MM.1S (cell line): ENCODE measurements at regions not wholly inside any gene's neighbourhood (a gene's known extent, or its start where the extent isn't known, plus 50 kb on each side); places are given as distances from the start of the nearest gene placed in this dataset.

Source experiments
- DNase-seq: peaks from one replicate; pipeline ENCODE4 v3.0.0-alpha.2; 2015
- H2AFZ ChIP-seq: fragments of 300-600 bp; sonication (generic); 2 replicates; pipeline ENCODE4 v1.6.0; 2016; ENCODE audit warnings: antibody characterized with exemption, low read length
- H3F3A ChIP-seq: fragments of 300-600 bp; sonication (generic); 2 replicates; pipeline ENCODE4 v1.6.1; 2016; ENCODE audit warnings: mild to moderate bottlenecking, antibody characterized with exemption, low read length, moderate library complexity, mixed read lengths; ENCODE audit not compliant: insufficient read depth
- H3K27ac ChIP-seq: fragments of 300-600 bp; sonication (generic); 2 replicates; pipeline ENCODE4 v1.5.1; 2016; ENCODE audit warnings: mild to moderate bottlenecking, low read length
- H3K27me3 ChIP-seq: fragments of 300-600 bp; sonication (generic); replicated peaks from 2 replicates; pipeline ENCODE4 v1.6.0; 2016; ENCODE audit warnings: low read length; ENCODE audit not compliant: insufficient read depth
- H3K36me3 ChIP-seq: fragments of 300-600 bp; sonication (generic); replicated peaks from 2 replicates; pipeline ENCODE4 v1.6.1; 2016; ENCODE audit warnings: mild to moderate bottlenecking, low read length, mixed read lengths; ENCODE audit not compliant: insufficient read depth
- H3K4me1 ChIP-seq: fragments of 300-600 bp; sonication (generic); 2 replicates; pipeline ENCODE4 v1.6.1; 2016; ENCODE audit warnings: low read length, mixed read lengths
- H3K4me2 ChIP-seq: fragments of 300-600 bp; sonication (generic); 2 replicates; pipeline ENCODE4 v1.6.0; 2016; ENCODE audit warnings: low read depth, low read length
- H3K4me3 ChIP-seq: fragments of 300-600 bp; sonication (generic); 2 replicates; pipeline ENCODE4 v1.5.1; 2016; ENCODE audit warnings: low read length, mixed read lengths
- H3K79me2 ChIP-seq: fragments of 300-600 bp; sonication (generic); 2 replicates; pipeline ENCODE4 v1.6.1; 2016; ENCODE audit warnings: mixed run types, low read length, mixed read lengths
- H3K9ac ChIP-seq: fragments of 300-600 bp; sonication (generic); 2 replicates; pipeline ENCODE4 v1.6.1; 2016; ENCODE audit warnings: low read length, mixed read lengths
- H3K9me2 ChIP-seq: fragments of 300-600 bp; sonication (generic); replicated peaks from 2 replicates; pipeline ENCODE4 v1.6.1; 2016; ENCODE audit warnings: mild to moderate bottlenecking, low read length, mixed read lengths; ENCODE audit not compliant: insufficient read depth
- H3K9me3 ChIP-seq: fragments of 300-600 bp; sonication (generic); replicated peaks from 2 replicates; pipeline ENCODE4 v1.6.1; 2016; ENCODE audit warnings: mild to moderate bottlenecking, low read length, mixed read lengths; ENCODE audit not compliant: insufficient read depth
- H4K20me1 ChIP-seq: fragments of 300-600 bp; sonication (generic); 2 replicates; pipeline ENCODE4 v1.6.1; 2016; ENCODE audit warnings: mild to moderate bottlenecking, low read length, moderate library complexity, mixed read lengths; ENCODE audit not compliant: insufficient read depth
- CTCF ChIP-seq: fragments of 300-600 bp; sonication (generic); IDR thresholded peaks from 2 replicates; pipeline ENCODE4 v1.5.1; 2016; ENCODE audit warnings: antibody characterized with exemption, low read length, mixed read lengths
- EZH2 ChIP-seq: fragments of 300-600 bp; sonication (generic); optimal IDR thresholded peaks from 2 replicates; pipeline ENCODE3; 2017; ENCODE audit warnings: low read depth, mild to moderate bottlenecking, antibody characterized with exemption, low read length, mixed read lengths
- EZH2phosphoT487 ChIP-seq: fragments of 300-600 bp; sonication (generic); IDR thresholded peaks from 2 replicates; pipeline ENCODE4 v1.6.1; 2018; ENCODE audit warnings: antibody characterized with exemption, low read length

GRCh38 chr3:145357453-145357852 lies 803.5 kb downstream of the PLOD2 start:
- Histone ChIP-seq H2AFZ (no peak overlapping the region), H3K79me2 (no peaks in the 10 kb centered on the region), H3K9me2 (no peaks in the 10 kb centered on the region), H4K20me1 (no peaks in the 10 kb centered on the region), H3F3A (no peaks in the 10 kb centered on the region), H3K9me3 (no peaks in the 10 kb centered on the region), H3K4me2 (no peak overlapping the region), H3K4me1 (no peaks in the 10 kb centered on the region), H3K4me3 (no peak overlapping the region), H3K27ac (no peak overlapping the region), H3K27me3 (no peaks in the 10 kb centered on the region), H3K36me3 (no peaks in the 10 kb centered on the region), H3K9ac (no peak overlapping the region)
- no peak for DNase-seq
- TF ChIP-seq EZH2 (no peak), CTCF (no peak)

GRCh38 chr3:145359040-145359439 lies 801.9 kb downstream of the PLOD2 start:
- no peaks in the 10 kb centered on the region for H3K4me1 ChIP-seq
- H3K9ac ChIP-seq = no peak overlapping the region
- no peak overlapping the region for H3K27ac ChIP-seq
- H3K36me3 ChIP-seq = no peaks in the 10 kb centered on the region
- no peaks in the 10 kb centered on the region for H3K79me2 ChIP-seq
- no peaks in the 10 kb centered on the region for H3K27me3 ChIP-seq
- no peaks in the 10 kb centered on the region for H3K9me2 ChIP-seq
- H2AFZ ChIP-seq = no peak overlapping the region
- H3K9me3 ChIP-seq = no peaks in the 10 kb centered on the region
- H4K20me1 ChIP-seq = no peaks in the 10 kb centered on the region
- no peak for DNase-seq
- H3F3A ChIP-seq = no peaks in the 10 kb centered on the region
- H3K4me2 ChIP-seq = no peak overlapping the region
- no peak for TF ChIP-seq CTCF
- TF ChIP-seq EZH2phosphoT487 = no peak
- TF ChIP-seq EZH2 = no peak
- no peak overlapping the region for H3K4me3 ChIP-seq

DNA sequence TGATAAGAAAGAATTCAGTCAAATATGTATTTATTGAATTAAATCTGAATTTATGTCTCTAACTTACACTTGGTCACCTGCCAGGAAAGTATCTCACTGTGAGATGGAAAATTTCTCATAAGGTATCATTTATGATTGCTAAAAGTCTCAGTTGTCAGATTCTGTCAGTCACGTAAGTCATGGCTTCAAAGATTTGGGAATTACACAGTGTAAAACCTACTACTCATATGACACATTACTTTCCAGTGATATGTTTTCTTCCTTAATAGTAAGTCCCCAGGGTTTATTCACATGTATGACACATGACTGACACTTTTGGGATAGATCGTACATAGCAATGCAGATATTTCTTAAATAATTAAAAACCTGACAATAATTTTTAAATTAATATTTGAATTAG lies 792.2 kb downstream of the PLOD2 start:
- Histone ChIP-seq H3K4me3 (no peak overlapping the region), H3F3A (0 out of 2 replicates have a peak, but pooled peaks cover 3% of the 10 kb centered on the region), H3K9ac (no peak overlapping the region), H3K9me3 (no peaks in the 10 kb centered on the region), H3K79me2 (no peaks in the 10 kb centered on the region), H3K36me3 (no peaks in the 10 kb centered on the region), H3K4me2 (no peak overlapping the region), H4K20me1 (no peaks in the 10 kb centered on the region), H3K4me1 (no peaks in the 10 kb centered on the region), H2AFZ (no peak overlapping the region), H3K27ac (no peak overlapping the region), H3K9me2 (no peaks in the 10 kb centered on the region), H3K27me3 (no peaks in the 10 kb centered on the region)
- no peak for TF ChIP-seq EZH2phosphoT487
- TF ChIP-seq EZH2 = no peak
- TF ChIP-seq CTCF = no peak
- DNase-seq = no peak
